Sigmoid colon (tissue), 4 donors: ENCODE measurements at regions not wholly inside any gene's neighbourhood (a gene's known extent, or its start where the extent isn't known, plus 50 kb on each side); places are given as distances from the start of the nearest gene placed in this dataset.

ENCODE experiments used
- EP300 ChIP-seq, 4 donors: sonication (generic); formaldehyde crosslinking; IDR thresholded peaks; one replicate each; pipeline ENCODE4 v1.6.1; 2017; ENCODE audit warnings: antibody characterized with exemption in 4 of 4
- POLR2A ChIP-seq, 2 donors: fragments of 450-650 bp; IDR thresholded peaks; one replicate each; pipeline ENCODE4 v1.6.1; 2016; ENCODE audit warnings: antibody characterized with exemption in 2 of 2, mild to moderate bottlenecking in 2 of 2, moderate library complexity in 2 of 2
- TF ChIP-seq, protein P1 (sequence below), 4 experiments: fragments of 450-650 bp in 3 of 4; fragments of 200-600 bp in 1 of 4; IDR thresholded peaks; one replicate each; pipeline ENCODE4 v1.5.1; 2016 to 2019; ENCODE audit warnings: antibody characterized with exemption in 4 of 4, mild to moderate bottlenecking in 3 of 4, moderate library complexity in 2 of 4

- TF ChIP-seq, protein P1, sequence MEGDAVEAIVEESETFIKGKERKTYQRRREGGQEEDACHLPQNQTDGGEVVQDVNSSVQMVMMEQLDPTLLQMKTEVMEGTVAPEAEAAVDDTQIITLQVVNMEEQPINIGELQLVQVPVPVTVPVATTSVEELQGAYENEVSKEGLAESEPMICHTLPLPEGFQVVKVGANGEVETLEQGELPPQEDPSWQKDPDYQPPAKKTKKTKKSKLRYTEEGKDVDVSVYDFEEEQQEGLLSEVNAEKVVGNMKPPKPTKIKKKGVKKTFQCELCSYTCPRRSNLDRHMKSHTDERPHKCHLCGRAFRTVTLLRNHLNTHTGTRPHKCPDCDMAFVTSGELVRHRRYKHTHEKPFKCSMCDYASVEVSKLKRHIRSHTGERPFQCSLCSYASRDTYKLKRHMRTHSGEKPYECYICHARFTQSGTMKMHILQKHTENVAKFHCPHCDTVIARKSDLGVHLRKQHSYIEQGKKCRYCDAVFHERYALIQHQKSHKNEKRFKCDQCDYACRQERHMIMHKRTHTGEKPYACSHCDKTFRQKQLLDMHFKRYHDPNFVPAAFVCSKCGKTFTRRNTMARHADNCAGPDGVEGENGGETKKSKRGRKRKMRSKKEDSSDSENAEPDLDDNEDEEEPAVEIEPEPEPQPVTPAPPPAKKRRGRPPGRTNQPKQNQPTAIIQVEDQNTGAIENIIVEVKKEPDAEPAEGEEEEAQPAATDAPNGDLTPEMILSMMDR (IDR thresholded peaks at IDR 0.05), result no peak
- TF ChIP-seq POLR2A (IDR thresholded peaks at IDR 0.05), result no peak
- TF ChIP-seq EP300 (IDR thresholded peaks at IDR 0.05), result no peak
Observed at GRCh38 chr14:86050072-86050683, 520.2 kb downstream of the FLRT2 start.
